GM12878 (cell line): ENCODE measurements at regions not wholly inside any gene's neighbourhood (a gene's known extent, or its start where the extent isn't known, plus 50 kb on each side); places are given as distances from the start of the nearest gene placed in this dataset.

ENCODE experiments used
- CBFB ChIP-seq: IDR thresholded peaks from 2 replicates; pipeline ENCODE4 v1.6.1; 2016; ENCODE audit warnings: antibody characterized with exemption, low read depth
- MYC ChIP-seq: IDR thresholded peaks from 2 replicates; pipeline ENCODE4 v1.6.1; 2011; ENCODE audit warnings: mild to moderate bottlenecking, low read length, moderate library complexity, inconsistent platforms; ENCODE audit not compliant: insufficient read depth, insufficient replicate concordance, insufficient read length, severe bottlenecking
- RCOR1 ChIP-seq: conservative IDR thresholded peaks from 2 replicates; pipeline ENCODE4 v1.6.1; 2012; ENCODE audit warnings: low read depth, low read length, improper control_type of control experiment
- SIN3A ChIP-seq: IDR thresholded peaks from 2 replicates; pipeline ENCODE4 v1.6.1; 2012; ENCODE audit warnings: low read depth, low read length, improper control_type of control experiment
- TCF3 ChIP-seq: IDR thresholded peaks from 2 replicates; pipeline ENCODE4 v1.6.1; 2012; ENCODE audit warnings: low read depth, mild to moderate bottlenecking, low read length, borderline replicate concordance; ENCODE audit not compliant: insufficient read depth
- ZNF24 ChIP-seq: fragments of 450-650 bp; IDR thresholded peaks from 2 replicates; pipeline ENCODE4 v1.6.1; 2017; ENCODE audit warnings: antibody characterized with exemption, mild to moderate bottlenecking
- TF ChIP-seq, protein P1 (sequence below), 3 experiments: IDR thresholded peaks in 2 of 3; conservative IDR thresholded peaks in 1 of 3; 2 replicates each; pipeline ENCODE4 v1.5.1; 2011; ENCODE audit warnings: low read depth in 3 of 3, low read length in 3 of 3, mild to moderate bottlenecking in 3 of 3, control low read depth in 2 of 3, moderate library complexity in 2 of 3, inconsistent platforms in 1 of 3, mixed read lengths in 1 of 3; ENCODE audit not compliant: control insufficient read depth in 2 of 3, insufficient read depth in 1 of 3; ENCODE audit errors: extremely low read depth in 1 of 3

DNA sequence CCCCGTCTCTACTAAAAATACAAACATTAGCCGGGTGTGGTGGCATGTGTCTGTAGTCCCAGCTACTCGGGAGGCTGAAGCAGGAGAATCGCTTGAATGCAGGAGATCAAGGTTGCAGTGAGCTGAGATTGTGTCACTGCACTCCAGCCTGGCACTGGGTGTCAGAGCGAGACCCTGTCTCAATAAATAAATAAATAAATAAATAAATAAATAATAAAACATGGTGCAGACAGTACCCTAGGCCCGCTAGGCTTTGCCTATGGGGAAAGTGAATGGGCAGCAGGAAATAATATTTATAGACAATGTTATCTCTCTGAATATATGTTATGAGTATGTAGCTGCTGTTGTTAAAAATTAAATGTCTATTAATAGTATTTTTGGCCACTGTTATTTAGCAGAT lies 130.4 kb downstream of the LARP7 start:
- no peak for TF ChIP-seq MYC
- TF ChIP-seq, protein P1, sequence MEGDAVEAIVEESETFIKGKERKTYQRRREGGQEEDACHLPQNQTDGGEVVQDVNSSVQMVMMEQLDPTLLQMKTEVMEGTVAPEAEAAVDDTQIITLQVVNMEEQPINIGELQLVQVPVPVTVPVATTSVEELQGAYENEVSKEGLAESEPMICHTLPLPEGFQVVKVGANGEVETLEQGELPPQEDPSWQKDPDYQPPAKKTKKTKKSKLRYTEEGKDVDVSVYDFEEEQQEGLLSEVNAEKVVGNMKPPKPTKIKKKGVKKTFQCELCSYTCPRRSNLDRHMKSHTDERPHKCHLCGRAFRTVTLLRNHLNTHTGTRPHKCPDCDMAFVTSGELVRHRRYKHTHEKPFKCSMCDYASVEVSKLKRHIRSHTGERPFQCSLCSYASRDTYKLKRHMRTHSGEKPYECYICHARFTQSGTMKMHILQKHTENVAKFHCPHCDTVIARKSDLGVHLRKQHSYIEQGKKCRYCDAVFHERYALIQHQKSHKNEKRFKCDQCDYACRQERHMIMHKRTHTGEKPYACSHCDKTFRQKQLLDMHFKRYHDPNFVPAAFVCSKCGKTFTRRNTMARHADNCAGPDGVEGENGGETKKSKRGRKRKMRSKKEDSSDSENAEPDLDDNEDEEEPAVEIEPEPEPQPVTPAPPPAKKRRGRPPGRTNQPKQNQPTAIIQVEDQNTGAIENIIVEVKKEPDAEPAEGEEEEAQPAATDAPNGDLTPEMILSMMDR (IDR thresholded peaks at IDR 0.05 in 2 of 3, conservative IDR thresholded peaks at IDR 0.05 in 1 of 3; ENCODE audit: control insufficient read depth in 2 of 3, extremely low read depth in 1 of 3, insufficient read depth in 1 of 3, low read depth in 3 of 3, low read length in 3 of 3), result no peak
- no peak for TF ChIP-seq CBFB
- TF ChIP-seq RCOR1, result no peak
- TF ChIP-seq ZNF24, result no peak
- TF ChIP-seq SIN3A, result no peak
- no peak for TF ChIP-seq TCF3
